BJ (cell line): ENCODE measurements at regions not wholly inside any gene's neighbourhood (a gene's known extent, or its start where the extent isn't known, plus 50 kb on each side); places are given as distances from the start of the nearest gene placed in this dataset.

Source experiments
- CTCF ChIA-PET: fragments of 350-600 bp; formaldehyde crosslinking; extraction: SDS; loops from one replicate; lab custom pipeline; 2021; ENCODE audit warnings: antibody characterized with exemption, inconsistent platforms; lab: Yijun Ruan, JAX
- POLR2A ChIA-PET: fragments of 300-600 bp; sonication (Branson Sonifier 250); formaldehyde crosslinking; extraction: SDS; loops from one replicate; lab custom pipeline; 2021; ENCODE audit warnings: antibody characterized with exemption; lab: Charles Lee
- DNase-seq: peaks from one replicate; pipeline ENCODE4 v3.0.0-alpha.2; 2011; ENCODE audit warnings: low read depth
- H3K27me3 ChIP-seq: 2 replicates; pipeline ENCODE4 v1.6.0; 2011; ENCODE audit warnings: low read length; ENCODE audit not compliant: control insufficient read depth, insufficient read depth
- H3K36me3 ChIP-seq: 2 replicates; pipeline ENCODE4 v1.5.1; 2011; ENCODE audit warnings: low read length; ENCODE audit not compliant: control insufficient read depth, insufficient read depth
- H3K4me3 ChIP-seq: 2 replicates; pipeline ENCODE4 v1.5.1; 2011; ENCODE audit warnings: low read depth, mild to moderate bottlenecking, control low read depth, low read length
- CTCF ChIP-seq: IDR thresholded peaks from 2 replicates; pipeline ENCODE4 v1.5.1; 2011; ENCODE audit warnings: low read depth, mild to moderate bottlenecking, control low read depth, inconsistent platforms, low read length, moderate library complexity; ENCODE audit not compliant: insufficient read depth

- ChIA-PET CTCF (no interaction called here), POLR2A (no interaction called here)
- TF ChIP-seq CTCF, result no peak
- Histone ChIP-seq H3K4me3 (no peak overlapping the region), H3K36me3 (no peaks in the 10 kb centered on the region), H3K27me3 (no peaks in the 10 kb centered on the region)
- no peak for DNase-seq
Measured at GRCh38 chr12:59260202-59260601, 335.6 kb upstream of the SLC16A7 start.

- TF ChIP-seq CTCF, result no peak
- POLR2A ChIA-PET, result no interaction called here
- Histone ChIP-seq H3K27me3 (no peaks in the 10 kb centered on the region), H3K4me3 (no peak overlapping the region), H3K36me3 (no peaks in the 10 kb centered on the region)
- CTCF ChIA-PET, result no interaction called here
- no peak for DNase-seq
Measured at GRCh38 chr12:59252731-59253130, 332.4 kb upstream of the LRIG3 start.

GRCh38 chr12:59250766-59251165, 330.5 kb upstream of the LRIG3 start:
- ChIA-PET POLR2A (no interaction called here), CTCF (no interaction called here)
- no peak overlapping the region for H3K4me3 ChIP-seq
- DNase-seq, result no peak
- no peaks in the 10 kb centered on the region for H3K27me3 ChIP-seq
- no peak for TF ChIP-seq CTCF
- H3K36me3 ChIP-seq, result no peaks in the 10 kb centered on the region

GRCh38 chr12:59240048-59240447, 319.7 kb upstream of the LRIG3 start:
- POLR2A ChIA-PET, result no interaction called here
- no peak overlapping the region for H3K4me3 ChIP-seq
- no peaks in the 10 kb centered on the region for H3K27me3 ChIP-seq
- CTCF ChIA-PET, result no interaction called here
- no peaks in the 10 kb centered on the region for H3K36me3 ChIP-seq
- TF ChIP-seq CTCF, result no peak
- no peak for DNase-seq

- TF ChIP-seq CTCF, result no peak
- no peak for DNase-seq
- Histone ChIP-seq H3K36me3 (no peaks in the 10 kb centered on the region), H3K4me3 (no peak overlapping the region), H3K27me3 (no peaks in the 10 kb centered on the region)
- ChIA-PET POLR2A (no interaction called here), CTCF (no interaction called here)
Measured at GRCh38 chr12:59234391-59234790, 314.1 kb upstream of the LRIG3 start.
